ENCODE measurements at regions not wholly inside any gene's neighbourhood (a gene's known extent, or its start where the extent isn't known, plus 50 kb on each side); places are given as distances from the start of the nearest gene placed in this dataset.
"Not testable (repeated sequence)": the region's sequence is repeated elsewhere in the genome, so short reads cannot be mapped to it uniquely, and the experiment has no call there.

DNA sequence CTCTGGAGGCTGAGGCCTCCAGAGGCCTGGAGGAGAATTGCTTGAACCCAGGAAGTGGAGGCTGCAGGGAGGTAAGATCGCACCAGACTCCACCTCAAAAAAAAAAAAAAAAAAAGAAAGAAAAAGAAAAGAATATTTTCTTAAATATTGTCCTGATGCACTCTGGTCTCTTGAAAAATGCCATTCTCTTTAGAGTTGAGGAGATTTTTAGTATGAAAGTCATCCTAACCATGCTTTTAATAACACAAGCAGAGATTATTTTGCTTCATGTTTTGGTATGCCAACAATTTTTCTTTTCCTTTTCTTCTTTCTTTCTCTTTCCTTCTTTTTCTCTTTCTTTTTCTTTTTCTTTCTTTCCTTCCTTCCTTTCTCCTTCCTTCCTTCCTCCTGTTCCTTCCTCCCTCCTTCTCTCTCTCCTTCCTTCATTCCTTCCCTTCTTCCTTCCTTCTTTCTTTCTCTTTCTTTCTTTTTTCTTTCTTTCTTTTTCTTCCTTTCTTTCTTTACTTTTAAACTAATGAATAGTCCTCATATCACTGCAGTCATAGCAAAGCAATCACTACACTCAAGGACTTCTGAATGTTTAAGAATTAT lies 116.9 kb upstream of the CCNH start:
- DNase-seq (ENCODE audit: low spot score), result no peak

DNA sequence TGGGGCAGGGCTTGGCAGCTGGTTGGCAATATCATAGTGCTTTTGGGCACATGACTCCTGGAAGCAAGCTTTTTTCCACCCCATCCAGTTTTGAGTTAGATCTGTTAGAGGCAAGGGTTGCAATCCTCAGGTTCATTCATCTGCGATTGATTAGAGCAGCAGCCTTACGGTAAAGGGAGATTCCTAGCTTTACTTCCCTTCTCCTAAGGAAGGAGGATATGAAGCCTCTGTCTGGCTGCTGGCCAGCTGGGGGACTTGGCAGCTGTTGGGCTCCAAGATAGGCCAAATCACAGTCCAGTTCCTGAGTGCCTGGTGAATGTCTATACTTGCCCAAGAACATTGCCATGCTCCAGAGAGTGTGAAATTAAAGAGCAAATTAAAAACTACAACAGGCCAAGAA lies 113.4 kb upstream of the CCNH start:
- DNase-seq (ENCODE audit: low spot score), result no peak

DNA sequence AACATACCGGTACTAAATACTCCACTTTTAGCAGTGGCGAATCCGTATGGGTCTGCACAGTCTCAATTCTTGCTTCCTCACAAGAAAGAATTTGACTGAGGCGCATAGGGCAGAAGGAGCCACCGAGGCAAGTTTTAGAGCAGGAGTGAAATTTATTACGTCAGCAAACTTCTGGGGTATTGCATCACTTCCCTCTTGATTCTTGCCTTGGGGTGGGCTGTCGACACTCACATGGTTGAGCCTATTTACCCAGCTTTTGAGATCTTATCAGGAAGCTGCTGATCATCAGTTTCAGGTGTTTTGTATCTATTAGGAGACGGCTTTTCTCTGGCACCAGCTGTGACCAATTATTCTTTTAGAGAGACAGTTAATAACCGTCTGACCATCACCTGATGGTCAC lies 111.5 kb upstream of the CCNH start:
- DNase-seq (ENCODE audit: low spot score), result no peak

DNA sequence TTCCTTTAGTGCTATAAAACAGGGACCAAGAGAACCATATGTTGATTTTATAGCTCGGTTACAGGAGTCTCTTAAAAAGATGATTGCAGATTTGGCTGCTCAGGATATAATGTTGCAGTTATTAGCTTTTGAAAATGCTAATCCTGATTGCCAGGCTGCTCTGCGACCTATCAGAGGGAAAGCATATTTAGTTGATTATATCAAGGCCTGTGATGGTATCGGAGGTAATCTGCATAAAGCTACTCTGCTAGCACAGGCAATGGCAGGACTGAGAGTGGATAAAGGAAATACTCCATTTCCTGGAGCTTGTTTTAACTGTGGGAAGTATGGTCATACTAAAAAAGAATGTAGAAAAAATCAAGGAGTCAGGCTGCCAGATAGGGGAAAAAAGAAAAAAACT lies 99.0 kb upstream of the CCNH start:
- DNase-seq (ENCODE audit: low spot score), result not testable (repeated sequence)

DNA sequence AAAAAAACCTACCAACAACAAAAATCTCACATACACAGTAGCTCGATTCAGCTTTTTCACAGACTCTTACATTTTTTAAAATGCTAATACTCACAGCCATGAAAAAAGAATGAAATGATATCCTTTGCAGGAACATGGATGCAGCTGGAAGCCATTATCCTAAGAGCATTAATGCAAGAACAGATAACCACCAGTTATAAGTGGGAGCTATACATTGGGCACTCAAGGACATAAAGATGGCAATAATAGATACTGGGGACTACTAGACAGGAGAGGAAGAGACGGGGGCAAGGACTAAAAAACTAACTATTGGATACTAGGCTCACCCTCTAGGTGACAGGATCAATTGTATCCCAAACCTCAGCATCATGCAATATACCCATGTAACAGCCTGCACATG lies 90.3 kb upstream of the CCNH start:
- DNase-seq (ENCODE audit: low spot score), result no peak

DNA sequence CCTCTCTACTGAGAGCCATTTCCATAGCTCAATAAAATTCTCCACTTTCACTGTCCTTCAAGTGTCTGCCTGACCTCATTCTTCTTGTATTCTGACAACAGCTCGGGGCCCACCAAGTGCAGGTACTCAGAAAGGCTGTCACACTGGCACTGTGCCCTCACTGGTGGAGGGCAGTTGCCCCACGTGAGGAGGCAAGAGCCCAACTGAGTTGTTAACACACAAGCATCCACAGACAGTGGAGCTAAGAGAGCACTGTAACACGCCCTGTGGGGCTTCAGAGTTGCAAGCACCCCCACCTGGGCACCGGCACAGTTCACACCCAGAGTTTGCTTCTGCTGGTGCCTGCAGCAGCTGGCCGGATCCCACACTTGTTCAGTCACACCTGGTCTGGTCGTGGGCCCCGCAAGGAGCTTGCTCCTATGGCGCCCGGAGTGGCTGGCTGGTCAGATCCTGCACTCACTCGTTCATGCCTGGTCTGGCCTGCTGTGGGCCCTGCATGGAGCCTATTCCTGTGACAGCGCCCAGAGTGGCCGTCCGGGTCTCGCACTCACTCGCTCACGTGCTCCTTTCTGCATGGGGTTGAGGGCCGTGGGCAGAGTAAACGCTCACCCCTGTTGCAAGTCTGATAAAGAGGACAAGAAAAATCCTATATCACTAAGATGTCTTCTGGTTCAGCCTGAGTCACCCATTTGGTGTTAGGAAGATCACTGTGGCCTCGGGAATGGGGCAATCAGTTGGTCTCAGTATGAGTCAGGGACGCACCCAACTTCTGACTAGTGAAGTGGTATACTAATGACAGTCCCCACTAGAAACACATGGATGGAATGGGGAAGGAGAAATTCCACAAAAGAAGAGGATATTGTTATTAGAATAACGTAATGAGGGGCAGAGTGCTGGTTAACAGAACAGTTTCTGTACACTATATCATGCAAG lies 87.0 kb upstream of the CCNH start:
- DNase-seq (ENCODE audit: low spot score), result peak; percentile 3
